Activated naive CD4-positive, alpha-beta T cell treated with anti-CD3 and anti-CD28 coated beads, Interleukin-2, amount 50 U/mL, for 72 hours (primary cell): ENCODE measurements at regions not wholly inside any gene's neighbourhood (a gene's known extent, or its start where the extent isn't known, plus 50 kb on each side); places are given as distances from the start of the nearest gene placed in this dataset.
"Not testable (repeated sequence)": the region's sequence is repeated elsewhere in the genome, so short reads cannot be mapped to it uniquely, and the experiment has no call there.

Experiments
- ATAC-seq, 2 donors: fragments of 150-1000 bp; cut with Tn5 transposase; 2 replicates each; pipeline ENCODE4 v1.10.0; 2021; ENCODE audit warnings: mild to moderate bottlenecking in 2 of 2, moderate library complexity in 2 of 2
- DNase-seq, 2 donors: peaks; one replicate each; pipeline ENCODE4 v3.0.0; 2021 to 2022; ENCODE audit warnings: low spot score in 2 of 2
- H3K27ac Mint-ChIP-seq, 2 donors: one replicate each; pipeline ENCODE4 v1.8.0; 2022; ENCODE audit warnings: mild to moderate bottlenecking in 2 of 2, mixed read lengths in 2 of 2
- H3K36me3 Mint-ChIP-seq, 2 donors: one replicate each; pipeline ENCODE4 v1.8.0; 2022; ENCODE audit warnings: mixed read lengths in 2 of 2
- H3K9me3 Mint-ChIP-seq, 2 donors: one replicate each; pipeline ENCODE4 v1.8.0; 2022; ENCODE audit warnings: mixed read lengths in 2 of 2

DNA sequence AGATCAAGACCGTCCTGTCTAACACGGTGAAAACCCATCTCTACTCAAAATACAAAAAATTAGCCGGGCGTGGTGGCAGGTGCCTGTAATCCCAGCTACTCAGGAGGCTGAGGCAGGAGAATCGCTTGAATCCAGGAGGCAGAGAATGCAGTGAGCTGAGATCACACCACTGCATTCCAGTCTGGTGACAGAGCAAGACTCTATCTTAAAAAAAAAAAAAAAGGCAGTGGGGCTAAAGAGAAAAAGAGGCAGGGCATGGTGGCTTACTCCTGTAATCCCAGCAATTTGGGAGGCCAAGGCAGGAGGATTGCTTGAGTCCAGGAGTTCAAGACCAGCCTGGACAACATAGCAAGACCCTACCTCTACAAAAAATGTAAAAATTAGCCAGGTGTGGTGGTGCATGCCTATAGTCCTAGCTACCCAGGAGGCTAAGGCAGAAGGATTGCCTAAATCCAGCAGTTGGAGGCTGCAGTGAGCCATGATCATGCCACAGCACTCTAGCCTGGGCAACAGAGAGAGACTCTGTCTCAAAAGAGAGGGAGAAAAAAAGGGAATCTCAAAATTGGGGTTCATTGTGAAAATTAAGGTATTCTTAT, 106.4 kb downstream of the SKIDA1 start:
- not testable (repeated sequence) for H3K36me3 Mint-ChIP-seq, ATAC-seq, H3K9me3 Mint-ChIP-seq

DNA sequence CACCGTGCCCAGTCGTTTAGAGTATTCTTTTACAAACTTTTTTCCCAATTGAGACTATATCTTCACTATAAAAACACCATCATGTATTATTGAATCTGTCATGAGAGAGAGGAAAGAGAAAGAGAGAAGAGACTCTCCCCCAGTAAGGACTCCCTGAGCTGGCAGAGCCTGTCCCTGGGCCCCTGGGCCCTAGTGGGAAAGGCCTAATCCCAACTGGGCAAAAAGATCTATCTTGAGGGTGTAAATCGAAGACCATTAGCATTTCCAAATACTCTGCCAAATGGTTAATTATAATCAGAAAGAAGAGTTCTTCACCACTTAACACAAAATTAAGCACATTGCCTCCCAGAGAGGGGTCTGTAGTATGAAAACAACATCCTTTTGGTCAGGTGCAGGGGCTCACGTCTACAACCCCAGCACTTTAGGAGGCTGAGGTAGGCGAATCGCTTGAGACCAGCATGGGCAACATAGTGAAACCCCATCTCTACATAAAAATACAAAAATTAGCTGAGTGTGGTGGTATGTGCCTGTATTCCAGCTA, 108.2 kb downstream of the SKIDA1 start:
- ATAC-seq (no peak), DNase-seq (no peak)
- Mint-ChIP-seq H3K27ac (no peak overlapping the region), H3K36me3 (no peaks in the 10 kb centered on the region), H3K9me3 (no peaks in the 10 kb centered on the region)

More for the DNA sequence above, 106.4 kb downstream of the SKIDA1 start:
- not testable (repeated sequence) for H3K27ac Mint-ChIP-seq, DNase-seq

DNA sequence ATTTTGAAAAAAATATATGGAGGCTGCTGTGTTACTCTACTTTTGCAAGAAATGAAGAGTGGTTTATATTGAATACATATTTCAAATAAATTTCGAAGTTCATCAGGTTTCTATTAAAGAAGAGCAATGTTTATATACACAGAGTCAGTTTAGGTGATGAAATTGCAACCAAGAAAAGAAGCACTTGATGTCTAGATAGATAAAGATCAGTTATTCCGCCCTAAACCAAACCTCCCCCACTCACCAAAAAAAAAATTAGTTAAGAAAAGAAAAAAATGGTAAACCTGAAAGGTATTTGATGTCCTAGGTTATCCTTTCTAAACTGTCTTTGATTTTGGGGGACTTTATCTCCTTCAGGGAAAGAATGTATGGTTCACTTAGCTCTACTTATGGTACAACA, 111.8 kb downstream of the SKIDA1 start:
- no peak for DNase-seq
- H3K27ac Mint-ChIP-seq: no peak overlapping the region
- H3K36me3 Mint-ChIP-seq: no peaks in the 10 kb centered on the region
- no peak for ATAC-seq
- no peaks in the 10 kb centered on the region for H3K9me3 Mint-ChIP-seq

DNA sequence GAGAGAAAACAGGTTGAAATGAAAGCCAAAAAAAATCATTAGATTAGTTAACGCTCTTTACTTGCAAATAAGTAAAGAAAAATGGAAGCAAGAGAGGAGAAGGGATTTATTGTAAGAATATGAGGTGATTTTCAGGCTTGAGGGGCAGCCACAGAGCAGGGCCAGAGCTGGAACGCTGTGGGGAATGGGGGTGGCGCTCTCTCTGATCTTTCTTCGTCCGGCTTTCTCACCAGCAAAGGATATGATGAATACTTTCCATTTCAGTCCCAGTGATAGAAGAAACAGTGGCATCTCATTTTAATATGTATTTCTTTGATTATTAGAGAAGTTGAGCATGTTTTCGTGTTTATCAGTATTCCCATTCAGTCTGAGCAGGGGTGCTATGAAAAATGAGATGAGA, 112.2 kb downstream of the SKIDA1 start:
- Mint-ChIP-seq H3K9me3 (no peaks in the 10 kb centered on the region), H3K27ac (peak overlapping the region in 1 of 2 donors; percentile 47), H3K36me3 (no peaks in the 10 kb centered on the region)
- DNase-seq (no peak), ATAC-seq (no peak)

DNA sequence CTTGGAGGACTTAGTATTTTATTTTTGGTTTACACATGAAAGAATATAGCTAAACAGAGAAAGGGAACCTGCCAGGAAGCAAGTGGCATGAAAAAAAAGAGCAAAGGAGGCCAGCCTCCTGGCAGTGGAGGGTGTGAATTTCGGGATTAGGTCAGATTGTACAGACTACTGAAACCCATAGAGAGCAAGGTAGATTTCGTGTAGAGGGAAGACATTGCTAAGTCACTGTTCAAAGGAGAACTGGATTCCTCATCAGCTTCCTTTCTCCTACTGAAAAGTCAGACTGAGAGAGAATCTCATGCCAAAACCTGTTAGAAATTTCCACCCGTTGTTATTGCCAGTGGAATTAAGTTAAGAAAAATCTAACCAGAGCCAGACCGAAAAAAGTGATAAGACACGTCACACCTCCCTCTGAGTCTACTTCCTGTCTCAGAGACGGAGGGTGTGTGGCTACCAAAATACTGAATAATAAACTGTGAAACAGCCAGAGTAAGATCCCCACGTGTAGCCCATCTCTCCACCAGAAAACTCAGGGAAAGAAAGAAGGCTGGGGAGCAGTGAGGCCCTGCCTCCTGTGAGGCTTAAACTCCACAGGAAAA, 118.8 kb downstream of the SKIDA1 start:
- peak in 1 of 2 donors; percentile 7 for DNase-seq
- H3K27ac Mint-ChIP-seq: peak overlapping the region; percentile 70 to 86
- ATAC-seq: peak; percentile 86 to 88
- H3K36me3 Mint-ChIP-seq: no peaks in the 10 kb centered on the region
- H3K9me3 Mint-ChIP-seq: peaks cover 0 to 9% of the 10 kb centered on the region in 2 donors

DNA sequence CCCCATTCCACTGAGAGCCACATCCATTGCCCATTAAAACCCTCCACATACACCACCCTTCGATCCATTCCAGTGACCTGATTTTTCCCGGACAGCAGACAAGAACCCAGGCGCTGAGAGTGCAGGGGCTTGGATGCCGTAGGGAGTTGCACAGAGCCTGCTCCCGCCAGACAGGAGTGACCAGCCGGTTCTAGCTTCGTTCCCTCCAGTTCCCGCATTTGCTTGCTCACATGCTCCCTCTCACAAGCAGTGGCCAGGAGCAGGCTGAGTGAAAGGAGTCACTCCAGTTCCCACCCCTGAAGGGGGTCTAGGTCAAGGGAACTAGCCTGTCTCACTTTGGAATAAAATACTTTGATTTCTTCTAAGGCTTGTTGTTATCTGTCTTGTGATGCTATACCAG, 119.5 kb downstream of the SKIDA1 start:
- DNase-seq (no peak), ATAC-seq (no peak)
- H3K27ac Mint-ChIP-seq: peak overlapping the region in 1 of 2 donors; percentile 86
- H3K9me3 Mint-ChIP-seq: peaks cover 0 to 9% of the 10 kb centered on the region in 2 donors
- no peaks in the 10 kb centered on the region for H3K36me3 Mint-ChIP-seq

DNA sequence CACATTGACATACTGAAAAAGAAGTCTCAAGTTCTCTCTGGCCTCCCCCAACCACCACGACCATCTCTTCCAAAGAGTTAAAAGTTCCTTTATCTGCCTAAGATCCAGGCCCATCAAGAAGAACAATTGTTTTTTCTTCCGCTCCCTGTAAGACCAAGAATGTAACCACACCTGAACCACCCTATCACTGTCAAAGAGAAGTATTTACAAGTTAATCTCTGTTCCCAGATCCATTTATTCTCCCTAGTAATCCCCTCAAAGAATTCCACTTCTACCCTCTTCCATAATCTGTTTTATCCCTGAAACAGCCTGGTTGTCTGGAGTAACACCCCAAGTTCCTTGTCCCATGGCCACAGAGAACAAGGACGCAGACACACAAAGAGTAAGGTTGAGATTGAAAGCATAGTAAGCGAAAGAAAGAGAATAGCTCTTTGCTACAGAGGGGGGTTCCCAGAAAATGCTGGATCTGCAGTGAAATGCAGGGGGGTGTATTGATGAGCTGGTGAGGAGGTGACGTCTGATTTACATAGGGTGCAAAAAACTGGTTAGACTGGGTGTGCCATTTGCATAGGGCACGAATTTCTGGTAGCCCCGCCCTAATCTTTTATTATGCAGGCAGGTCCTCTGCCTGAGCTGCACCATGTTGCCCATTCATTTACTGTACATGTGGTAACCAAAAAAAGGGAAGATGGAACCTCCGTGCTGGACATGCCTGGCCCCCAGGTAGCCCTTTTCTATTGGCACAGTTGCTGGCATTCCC, 122.0 kb downstream of the SKIDA1 start:
- no peaks in the 10 kb centered on the region for H3K36me3 Mint-ChIP-seq
- H3K9me3 Mint-ChIP-seq: peaks cover 0 to 9% of the 10 kb centered on the region in 2 donors
- ATAC-seq (no peak), DNase-seq (no peak)
- H3K27ac Mint-ChIP-seq: no peak overlapping the region

DNA sequence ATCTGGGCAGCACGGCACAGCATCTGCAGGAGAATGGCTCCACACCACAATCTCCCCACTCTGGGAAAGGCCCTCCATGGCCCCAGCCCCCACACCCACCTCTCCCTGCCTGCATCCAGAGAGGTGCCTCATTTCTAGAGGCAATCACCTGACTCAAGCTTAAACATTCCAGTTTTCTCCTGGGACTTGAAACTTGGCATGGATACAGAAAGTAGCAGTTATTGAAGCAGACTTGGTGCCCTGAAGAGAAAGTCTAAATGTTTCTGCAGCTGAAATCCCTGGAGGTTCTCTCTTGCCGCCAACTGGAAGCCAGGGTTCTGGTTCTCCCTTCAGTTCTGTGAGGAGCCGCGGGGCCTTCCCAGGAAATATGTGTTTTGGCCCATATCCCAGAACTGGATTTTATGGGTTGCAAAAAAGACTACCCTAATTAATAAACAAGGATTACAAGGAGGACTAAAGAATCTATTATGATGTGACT, 122.8 kb downstream of the SKIDA1 start:
- no peak overlapping the region for H3K27ac Mint-ChIP-seq
- ATAC-seq (no peak), DNase-seq (no peak)
- H3K9me3 Mint-ChIP-seq: peaks cover 0 to 9% of the 10 kb centered on the region in 2 donors
- H3K36me3 Mint-ChIP-seq: no peaks in the 10 kb centered on the region

DNA sequence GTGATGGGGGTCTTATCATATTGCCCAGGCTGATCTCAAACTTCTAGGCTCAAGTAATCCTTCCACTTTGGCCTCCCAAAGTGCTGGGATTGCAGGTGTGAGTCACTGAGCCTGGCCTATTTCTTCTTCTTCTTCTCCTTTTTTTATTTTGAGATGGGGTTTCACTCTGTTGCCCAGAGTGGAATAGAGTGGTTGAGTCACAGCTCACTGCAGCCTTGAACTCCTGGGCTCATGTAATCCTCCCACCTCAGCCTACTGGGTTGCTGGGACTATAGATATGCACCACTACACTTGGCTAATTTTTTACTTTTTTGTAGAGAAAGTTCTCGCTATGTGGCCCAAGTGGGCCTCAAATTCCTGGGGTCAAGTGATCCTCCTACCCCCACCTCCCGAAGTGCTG, 124.3 kb downstream of the SKIDA1 start:
- no peaks in the 10 kb centered on the region for H3K36me3 Mint-ChIP-seq
- peak overlapping the region in 1 of 2 donors; percentile 46 for H3K27ac Mint-ChIP-seq
- H3K9me3 Mint-ChIP-seq: peaks cover 0 to 9% of the 10 kb centered on the region in 2 donors
- peak in 1 of 2 donors; percentile 20 for ATAC-seq
- no peak for DNase-seq

DNA sequence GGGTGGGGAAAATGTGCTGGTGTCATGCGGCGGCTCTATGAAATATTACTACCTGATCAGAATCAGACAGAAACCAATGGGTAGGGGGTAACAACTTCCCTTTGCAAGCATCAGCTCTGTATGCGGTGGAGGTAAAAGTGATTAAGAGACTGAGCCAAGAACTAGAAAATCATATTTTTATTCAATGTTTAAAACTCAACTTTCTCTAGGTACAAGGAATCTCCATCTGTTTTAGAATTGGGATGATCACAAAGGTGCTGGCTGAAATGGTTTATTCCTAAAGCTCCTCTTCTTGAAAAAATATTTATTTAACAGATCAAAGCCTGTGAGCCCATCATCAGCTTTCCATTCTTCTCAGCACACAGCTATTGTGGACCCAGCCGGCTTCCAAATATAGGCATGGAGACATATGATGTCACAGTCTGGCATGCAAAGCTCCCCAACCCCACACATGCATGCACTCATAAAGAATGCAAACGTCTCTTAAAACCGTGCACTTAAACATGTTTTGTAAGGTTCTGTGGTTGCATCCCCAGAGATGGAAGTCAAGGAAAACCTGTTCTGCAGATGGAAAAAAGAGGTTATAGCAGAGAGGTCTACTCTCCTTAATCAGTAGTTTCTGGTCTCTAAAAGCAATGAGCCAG, 126.0 kb downstream of the SKIDA1 start:
- Mint-ChIP-seq H3K36me3 (peaks cover 0 to 6% of the 10 kb centered on the region in 2 donors), H3K9me3 (peaks cover 5% of the 10 kb centered on the region in 2 donors), H3K27ac (no peak overlapping the region)
- ATAC-seq (no peak), DNase-seq (no peak)

DNA sequence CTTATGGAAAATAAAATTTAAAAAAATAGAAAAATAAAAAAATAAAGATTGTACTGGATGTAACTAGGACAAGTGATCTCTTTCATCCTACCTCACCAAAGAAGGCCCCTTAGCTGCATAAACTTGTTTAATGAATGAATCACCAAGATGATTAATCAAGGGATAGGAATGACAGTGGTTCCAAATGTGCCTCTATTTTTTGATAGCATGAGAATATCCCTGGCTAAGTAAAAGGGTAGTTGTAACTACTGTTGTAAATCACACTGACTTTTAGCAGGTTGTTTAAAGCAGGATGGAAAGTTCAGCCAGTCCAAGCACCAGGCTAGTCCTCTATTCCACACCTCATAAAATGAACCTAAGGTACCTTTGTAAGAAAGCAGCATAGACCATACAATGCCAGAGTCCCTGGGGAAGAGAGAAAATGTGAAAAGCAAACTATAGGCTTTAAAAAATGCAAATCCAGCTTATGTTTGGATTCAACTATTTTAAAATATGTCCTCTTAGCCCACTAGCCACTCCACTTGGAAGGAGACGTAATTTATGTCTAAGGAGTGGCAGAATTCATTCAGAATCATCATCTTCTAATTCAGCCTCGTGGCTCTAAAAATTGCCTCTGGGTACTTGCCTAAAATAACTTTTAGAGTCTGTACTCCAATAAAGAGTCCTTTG, 126.8 kb downstream of the SKIDA1 start:
- Mint-ChIP-seq H3K9me3 (peaks cover 0 to 5% of the 10 kb centered on the region in 2 donors), H3K27ac (no peak overlapping the region), H3K36me3 (peaks cover 0 to 6% of the 10 kb centered on the region in 2 donors)
- DNase-seq: no peak
- no peak for ATAC-seq

DNA sequence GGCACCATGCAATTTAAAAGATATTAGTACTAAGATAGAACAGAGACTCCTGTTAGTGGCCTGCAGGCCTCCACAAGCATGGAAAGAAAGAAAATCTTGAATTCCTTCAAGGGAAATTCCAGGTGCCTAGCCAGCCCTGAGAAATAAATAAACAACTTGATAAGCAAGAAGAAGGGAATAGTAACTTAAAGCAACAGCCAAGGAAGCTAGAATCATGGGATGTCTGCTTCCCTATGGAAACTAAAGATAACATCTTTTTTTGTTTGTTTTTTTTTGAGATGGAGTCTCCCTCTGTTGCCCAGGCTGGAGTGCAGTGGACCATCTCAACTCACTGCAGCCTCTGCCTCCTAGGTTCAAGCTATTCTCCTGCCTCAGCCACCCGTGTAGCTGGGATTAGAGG, 128.6 kb downstream of the SKIDA1 start:
- ATAC-seq (no peak), DNase-seq (no peak)
- no peak overlapping the region for H3K27ac Mint-ChIP-seq
- peaks cover 0 to 6% of the 10 kb centered on the region in 2 donors for H3K36me3 Mint-ChIP-seq
- peaks cover 0 to 5% of the 10 kb centered on the region in 2 donors for H3K9me3 Mint-ChIP-seq

DNA sequence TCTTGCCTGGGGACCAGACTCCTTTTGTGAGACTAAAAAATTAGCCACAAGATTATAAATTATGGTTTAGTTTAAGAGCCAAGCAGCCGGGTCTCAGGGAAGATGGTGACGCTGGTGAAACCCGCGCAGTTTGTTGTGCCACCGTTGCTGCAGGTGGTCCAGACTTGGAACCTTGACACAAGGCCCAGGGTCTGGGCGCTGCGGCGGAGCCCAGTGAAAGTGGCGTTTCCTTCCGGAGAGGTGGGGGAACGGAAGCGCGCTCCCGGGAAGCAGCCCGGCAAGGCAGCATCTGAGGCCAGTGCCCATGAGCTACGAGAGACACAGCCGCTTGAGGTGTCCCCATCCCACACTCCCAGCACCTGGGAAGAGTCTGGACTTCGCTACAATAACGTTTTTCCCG, 131.6 kb downstream of the SKIDA1 start:
- ATAC-seq (no peak), DNase-seq (no peak)
- no peak overlapping the region for H3K27ac Mint-ChIP-seq
- peaks cover 0 to 6% of the 10 kb centered on the region in 2 donors for H3K36me3 Mint-ChIP-seq
- H3K9me3 Mint-ChIP-seq: peaks cover 0 to 5% of the 10 kb centered on the region in 2 donors

DNA sequence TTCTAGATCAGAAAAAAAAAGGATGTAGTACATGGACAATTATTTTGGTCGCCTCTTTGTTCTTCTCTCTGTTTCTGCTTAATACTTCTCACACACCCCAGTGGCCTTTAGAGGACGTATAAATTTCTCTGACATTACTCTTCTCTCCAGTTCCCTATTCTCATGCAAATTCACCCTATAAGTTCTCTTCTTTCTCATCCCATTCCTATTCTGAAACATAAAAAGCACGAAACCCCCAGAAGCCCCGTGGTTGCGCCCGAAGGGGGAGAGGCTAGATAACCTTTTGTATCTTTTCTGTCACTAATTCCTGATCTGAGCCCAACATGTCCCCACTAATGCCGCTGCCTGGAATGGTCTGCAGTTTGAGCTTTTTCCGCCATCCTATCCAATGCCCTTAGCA, 136.9 kb downstream of the SKIDA1 start:
- Mint-ChIP-seq H3K27ac (no peak overlapping the region), H3K36me3 (no peaks in the 10 kb centered on the region), H3K9me3 (no peaks in the 10 kb centered on the region)
- ATAC-seq (no peak), DNase-seq (no peak)

DNA sequence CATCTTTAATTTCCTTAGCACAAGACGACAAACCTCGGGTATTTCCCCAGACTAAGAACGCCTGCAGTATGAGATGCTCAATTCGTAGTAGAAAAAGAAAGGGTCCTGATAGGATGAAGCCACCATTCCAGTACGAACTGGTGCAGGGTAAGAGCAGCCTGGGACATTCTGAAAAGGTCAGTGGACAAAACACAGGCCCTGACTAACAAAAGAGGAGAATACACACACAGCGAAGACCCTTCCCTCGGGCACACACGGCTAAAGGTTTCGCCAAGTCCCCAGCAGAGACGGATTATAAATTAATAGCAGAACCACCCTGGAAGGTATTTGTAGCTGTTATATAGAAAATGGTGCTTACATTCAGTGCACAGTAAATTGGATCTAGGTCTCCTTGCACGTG, 137.6 kb downstream of the SKIDA1 start:
- DNase-seq (no peak), ATAC-seq (no peak)
- H3K27ac Mint-ChIP-seq: no peak overlapping the region
- no peaks in the 10 kb centered on the region for H3K9me3 Mint-ChIP-seq
- no peaks in the 10 kb centered on the region for H3K36me3 Mint-ChIP-seq

DNA sequence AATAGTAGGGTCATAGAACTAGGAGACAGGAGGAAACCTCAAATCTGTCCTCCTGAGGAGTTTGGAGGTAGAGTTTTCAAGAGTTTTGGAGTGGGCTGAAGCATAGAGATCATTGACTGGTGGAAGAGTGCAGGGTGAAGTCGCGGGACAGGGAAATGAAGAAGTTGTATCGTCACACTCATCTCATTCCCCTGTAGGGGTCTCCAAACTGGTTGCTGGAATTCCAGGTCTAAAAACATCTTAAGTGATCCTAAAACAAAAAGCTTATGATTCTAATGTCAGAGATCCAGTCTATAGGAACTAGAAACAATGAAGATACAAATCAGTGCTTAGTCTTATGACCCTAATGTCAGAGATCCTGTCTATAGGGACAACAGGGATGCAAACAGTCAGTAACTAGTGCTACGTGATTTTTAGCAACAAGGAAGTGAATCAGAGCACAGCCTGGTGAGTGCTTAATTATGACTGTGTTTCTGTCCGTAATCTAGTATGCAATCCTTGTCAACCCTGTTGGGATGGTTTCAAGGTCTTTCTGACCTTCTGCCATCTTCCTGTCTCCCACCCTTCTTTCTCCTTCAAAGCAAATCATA, 139.4 kb downstream of the SKIDA1 start:
- ATAC-seq (no peak), DNase-seq (no peak)
- no peak overlapping the region for H3K27ac Mint-ChIP-seq

More for the DNA sequence above, 139.4 kb downstream of the SKIDA1 start:
- Mint-ChIP-seq H3K36me3 (no peaks in the 10 kb centered on the region), H3K9me3 (no peaks in the 10 kb centered on the region)
